NCI-H345 treated with DMSO at 0.1 percent for 48 hours (cell line): ENCODE measurements at regions not wholly inside any gene's neighbourhood (a gene's known extent, or its start where the extent isn't known, plus 50 kb on each side); places are given as distances from the start of the nearest gene placed in this dataset.
"Not testable (repeated sequence)": the region's sequence is repeated elsewhere in the genome, so short reads cannot be mapped to it uniquely, and the experiment has no call there.

Source experiments
- DNase-seq: peaks from one replicate; lab custom pipeline; 2025; ENCODE audit not compliant: unreplicated experiment; lab: John Stamatoyannopoulos, UW

- DNase-seq, result no peak
Measured at GRCh38 chr1:98294127-98294526, 367.4 kb upstream of the SNX7 start.

GRCh38 chr1:98292994-98293393 lies 368.5 kb upstream of the SNX7 start:
- DNase-seq, result no peak

DNA sequence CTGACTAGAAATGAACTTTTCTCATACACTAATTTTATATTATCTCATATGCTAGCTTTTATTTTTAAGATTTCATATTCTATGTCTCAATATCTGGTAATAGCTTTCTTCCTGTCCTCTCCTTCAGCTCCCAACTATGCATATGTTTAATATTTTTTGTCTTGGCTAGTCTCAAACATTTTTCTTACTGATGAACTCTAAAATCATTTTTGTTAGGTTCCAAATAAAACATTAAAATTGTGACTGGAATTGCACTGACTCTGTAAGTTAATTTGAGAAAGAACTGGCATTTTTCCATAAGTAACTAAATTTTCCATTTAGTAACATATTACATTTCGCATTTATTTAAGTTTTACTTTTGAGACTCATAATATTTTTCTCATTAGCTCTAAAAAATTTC lies 368.5 kb upstream of the DPYD start:
- DNase-seq, result no peak

DNA sequence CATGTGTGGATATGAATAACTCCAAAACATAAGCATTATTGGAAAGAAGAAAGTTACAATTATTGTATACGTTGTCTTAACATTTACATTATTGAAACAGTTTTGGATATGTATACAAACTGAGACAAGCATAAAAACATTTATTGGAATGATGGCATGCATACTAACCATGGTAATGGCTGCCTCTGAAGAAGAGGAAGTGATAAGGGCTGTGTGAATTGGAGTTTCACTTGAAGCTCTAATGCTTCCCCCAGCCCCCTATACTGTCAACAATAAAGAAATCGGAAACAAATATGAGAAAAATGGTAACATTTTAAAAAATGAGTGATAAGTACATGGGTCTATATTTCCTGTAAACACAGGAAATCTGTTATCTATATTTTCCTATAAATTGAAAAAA lies 367.7 kb upstream of the DPYD start:
- no peak for DNase-seq

DNA sequence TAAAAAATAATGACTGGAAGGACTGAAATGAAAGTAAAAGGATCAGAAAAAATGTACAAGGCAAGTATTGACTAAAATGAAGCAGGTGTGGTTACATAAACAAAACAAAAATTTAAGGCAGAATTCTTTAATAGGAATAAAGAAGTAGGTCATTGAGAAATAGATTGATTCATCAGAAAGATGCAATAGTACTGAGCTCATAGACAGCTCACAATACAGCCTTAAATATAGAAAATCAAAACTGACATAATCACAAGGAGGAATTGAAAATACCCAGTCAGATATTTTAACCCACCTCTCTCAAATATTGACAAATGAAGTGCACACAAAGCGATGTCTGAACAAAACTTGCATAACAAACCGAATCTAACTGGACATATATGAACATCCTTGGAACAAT lies 366.8 kb upstream of the DPYD start:
- no peak for DNase-seq

DNA sequence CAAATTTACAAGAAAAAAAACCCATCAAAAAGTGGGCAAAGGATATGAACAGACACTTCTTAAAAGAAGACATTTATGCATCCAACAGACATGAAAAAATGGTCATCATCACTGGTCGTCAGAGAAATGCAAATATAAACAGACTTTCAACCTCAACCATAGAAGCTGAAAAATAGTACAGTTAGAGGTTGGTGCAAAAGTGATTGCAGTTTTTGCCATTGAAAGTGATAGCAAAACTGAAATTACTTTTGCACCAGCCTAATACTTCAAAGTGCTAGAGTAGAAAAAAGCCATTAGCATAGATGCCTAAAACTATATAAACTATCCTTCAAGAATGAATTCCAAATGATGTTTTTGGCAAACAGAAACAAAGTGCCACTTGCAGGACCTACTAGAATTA lies 365.8 kb upstream of the DPYD start:
- DNase-seq, result no peak

GRCh38 chr1:98285286-98285685 lies 364.5 kb upstream of the DPYD start:
- DNase-seq, result not testable (repeated sequence)

GRCh38 chr1:98280049-98280448 lies 359.2 kb upstream of the DPYD start:
- DNase-seq, result no peak

DNA sequence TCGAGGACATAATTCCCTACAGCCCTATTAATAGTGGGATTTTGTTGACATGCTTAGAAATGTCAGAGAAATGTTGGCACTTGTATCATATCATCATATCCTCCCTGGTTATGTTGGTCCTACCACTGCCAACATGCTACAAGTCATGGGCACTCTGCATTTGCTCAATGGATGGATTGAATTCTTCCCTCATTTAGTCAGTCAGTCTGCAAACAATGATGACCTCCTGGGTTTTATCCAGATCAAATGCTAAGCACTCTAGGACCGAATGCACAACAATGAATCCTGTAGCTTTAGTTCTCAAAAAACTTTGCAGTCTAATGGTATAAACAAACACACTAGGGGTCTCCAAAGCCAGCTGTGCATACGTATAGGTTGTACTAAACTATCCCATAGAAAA lies 357.2 kb upstream of the DPYD start:
- no peak for DNase-seq

DNA sequence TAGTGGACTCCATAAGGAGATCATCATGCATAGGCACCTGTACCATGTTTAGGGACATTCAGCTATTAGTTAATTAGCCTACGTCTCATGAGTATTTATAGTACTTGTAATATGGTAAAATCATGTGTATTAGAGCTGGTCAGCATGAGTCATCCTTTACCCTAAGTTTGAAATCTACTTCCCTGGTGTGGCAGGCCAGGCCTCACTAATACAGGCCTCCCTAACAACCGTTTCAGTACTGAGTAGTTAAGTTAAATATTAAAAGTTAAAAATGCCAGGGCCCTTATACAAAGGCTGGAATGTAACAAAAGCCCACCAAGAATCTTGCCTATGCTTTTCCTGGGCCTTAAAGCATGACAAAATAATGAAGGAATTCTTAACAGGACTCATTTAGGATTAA lies 356.3 kb upstream of the DPYD start:
- no peak for DNase-seq

DNA sequence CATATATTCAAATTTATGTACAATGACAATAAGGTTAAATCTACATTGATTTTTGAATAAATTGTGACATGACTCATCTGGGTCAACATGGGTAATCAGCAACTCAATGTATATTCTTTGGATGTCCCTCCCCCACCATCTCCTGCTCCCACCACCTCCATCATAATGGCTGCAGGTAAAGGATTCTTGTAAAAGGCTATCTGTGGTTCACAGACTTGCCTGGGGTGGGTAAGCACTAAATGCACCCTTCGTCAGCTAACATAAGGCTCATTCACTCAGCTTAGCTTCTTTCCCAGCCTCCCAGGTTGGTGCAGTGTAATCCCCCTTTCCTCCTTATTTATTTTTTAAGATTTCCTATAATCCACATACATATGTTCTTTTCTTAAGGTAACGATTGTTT lies 355.7 kb upstream of the DPYD start:
- no peak for DNase-seq

DNA sequence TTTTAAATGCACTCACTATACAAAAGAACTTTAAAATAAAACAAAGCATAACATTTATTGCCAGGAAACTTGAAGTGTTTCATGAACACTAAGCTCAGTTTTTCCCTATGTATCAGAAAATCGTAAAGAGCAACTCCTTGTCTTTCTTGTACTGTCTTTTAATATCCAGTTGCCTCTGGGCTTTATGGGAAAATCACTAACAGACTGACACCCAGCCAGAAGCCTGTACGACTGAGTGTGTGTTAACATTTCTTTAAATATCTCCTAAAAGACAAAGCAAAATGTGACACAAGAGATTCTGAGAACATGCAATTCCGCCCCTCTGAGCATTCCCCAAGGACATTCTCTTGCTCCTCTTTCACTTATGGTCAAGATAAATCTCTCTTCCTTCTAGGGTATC lies 347.5 kb upstream of the DPYD start:
- no peak for DNase-seq

DNA sequence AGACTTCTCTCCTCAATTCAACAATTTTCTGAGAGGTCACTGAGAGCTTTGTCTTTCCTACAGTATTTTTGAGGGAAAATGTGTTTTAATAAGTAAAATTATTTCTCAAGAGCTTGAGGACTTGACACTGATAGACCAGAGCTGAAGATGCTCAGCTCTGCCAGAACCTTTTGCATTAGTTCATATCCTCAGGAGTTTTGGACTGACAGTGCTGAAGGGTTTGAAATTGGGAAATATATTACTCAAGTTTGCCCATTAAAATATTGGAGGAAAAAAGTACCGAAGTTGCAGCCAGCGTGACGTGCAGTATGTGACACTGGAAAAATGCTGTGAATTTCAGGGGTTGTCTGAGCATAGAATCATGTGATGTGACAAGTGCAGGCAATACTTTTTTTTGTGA lies 346.6 kb upstream of the DPYD start:
- DNase-seq, result no peak

GRCh38 chr1:98264727-98265126 lies 343.9 kb upstream of the DPYD start:
- DNase-seq, result peak; percentile 9

GRCh38 chr1:98260839-98261238 lies 340.0 kb upstream of the DPYD start:
- DNase-seq, result no peak

DNA sequence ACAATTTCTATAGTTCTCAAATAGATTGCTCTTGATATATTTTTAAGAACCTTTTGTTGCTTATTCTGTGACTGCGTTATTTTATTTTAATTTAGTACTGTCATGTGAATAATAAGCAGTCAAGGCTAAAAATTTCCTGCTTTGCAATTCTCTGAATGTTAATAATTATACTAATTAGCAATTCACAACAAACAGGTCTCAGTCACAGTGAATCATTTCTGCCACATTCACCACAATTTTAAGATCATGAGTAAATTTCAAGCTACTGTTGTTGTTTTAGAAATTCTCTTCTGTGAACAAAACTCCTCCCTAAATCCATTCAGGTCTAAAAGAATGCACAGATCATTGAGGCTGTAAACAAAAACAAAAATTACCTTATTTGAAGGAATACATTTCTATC lies 339.6 kb upstream of the DPYD start:
- DNase-seq, result no peak

DNA sequence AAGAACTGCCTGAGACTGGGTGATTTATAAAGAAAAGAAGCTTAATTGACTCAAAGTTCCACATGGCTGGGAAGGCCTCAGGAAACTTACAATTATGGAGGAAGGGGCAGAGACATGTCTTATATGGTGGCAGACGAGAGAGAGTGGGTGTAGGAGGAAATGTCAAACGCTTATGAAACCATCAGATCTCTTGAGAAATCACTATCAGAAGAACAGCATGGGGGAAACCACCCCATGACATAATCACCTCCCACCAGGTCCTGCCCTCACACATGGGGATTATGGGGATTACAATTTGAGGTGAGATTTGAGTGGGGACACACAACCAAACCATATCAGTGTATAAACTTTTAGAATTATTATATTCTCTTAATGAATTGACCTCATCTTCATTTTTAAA lies 335.9 kb upstream of the DPYD start:
- DNase-seq, result no peak

DNA sequence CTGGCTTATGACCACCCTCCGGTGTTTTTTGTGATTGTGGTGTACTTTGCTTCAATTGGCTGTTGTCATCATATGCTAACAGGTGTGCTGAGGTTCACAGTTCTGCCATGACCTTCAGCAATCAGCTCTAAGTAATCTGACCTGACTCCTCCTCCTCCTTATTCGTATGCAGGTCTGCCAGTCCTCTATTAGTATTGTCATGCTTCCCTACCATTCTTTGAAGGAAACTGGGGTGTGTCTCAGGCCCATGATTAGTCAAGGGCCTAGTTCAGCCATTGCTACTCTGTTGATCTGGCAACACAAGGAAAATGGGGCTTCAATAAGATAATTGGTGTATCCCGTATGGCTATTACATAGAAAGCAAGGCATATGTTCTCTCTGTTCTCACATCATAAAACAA lies 332.3 kb upstream of the DPYD start:
- DNase-seq, result no peak

DNA sequence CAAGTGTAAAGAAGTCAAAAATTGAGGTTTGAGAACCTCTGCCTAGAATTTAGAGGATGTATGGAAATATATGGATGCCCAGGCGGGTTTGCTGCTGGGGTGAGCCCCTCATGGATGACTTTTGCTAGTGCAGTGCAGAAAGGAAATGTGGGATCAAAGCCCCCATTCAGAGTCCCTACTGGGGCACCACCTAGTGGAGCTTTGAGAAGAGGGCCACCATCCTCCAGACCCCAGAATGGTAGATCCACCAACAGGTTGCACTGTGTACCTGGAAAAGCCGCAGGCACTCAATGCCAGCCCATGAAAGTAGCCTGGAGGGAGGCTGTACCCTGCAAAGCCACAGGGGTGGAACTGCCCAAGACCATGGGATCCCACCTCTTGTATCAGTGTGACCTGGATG lies 330.7 kb upstream of the DPYD start:
- no peak for DNase-seq

DNA sequence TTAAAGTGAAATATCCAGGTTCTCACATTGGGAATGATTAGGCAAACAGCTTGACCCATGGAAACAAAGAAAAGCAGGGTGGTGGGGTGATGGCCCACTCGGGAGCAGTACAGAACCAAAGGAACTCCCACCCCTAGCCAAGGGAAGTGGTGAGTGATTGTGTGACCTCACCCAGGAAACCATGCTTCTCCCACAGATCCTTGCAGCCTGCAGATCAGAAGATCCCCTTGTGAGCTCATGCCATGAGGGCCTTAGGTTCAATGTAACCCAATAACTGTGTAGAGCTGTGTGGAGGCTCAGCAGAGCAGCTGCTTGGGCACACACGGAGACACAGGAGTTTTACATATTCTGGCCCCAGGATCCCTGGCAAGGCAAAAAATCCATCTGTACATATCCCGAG lies 311.8 kb upstream of the DPYD start:
- no peak for DNase-seq

GRCh38 chr1:98222706-98223105 lies 301.9 kb upstream of the DPYD start:
- DNase-seq, result no peak

GRCh38 chr1:98221923-98222322 lies 301.1 kb upstream of the DPYD start:
- no peak for DNase-seq

DNA sequence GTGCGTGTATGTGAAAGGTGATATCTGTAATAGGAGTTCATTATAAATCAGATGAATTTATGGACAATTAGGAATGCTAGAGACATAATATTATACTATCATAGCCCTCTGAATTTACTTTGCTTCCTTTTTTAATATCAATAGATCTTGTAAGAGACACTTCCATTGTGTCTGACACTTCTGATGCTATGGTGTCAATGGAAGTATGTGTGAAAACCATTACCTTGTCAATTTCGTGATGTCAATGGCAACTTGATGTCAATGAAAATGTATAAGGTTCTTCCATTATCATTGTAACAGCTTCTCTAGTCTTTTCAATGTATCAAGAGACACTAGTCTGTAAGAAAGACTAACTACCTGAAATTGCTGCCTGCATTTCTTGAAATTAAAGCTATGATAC lies 296.8 kb upstream of the DPYD start:
- no peak for DNase-seq

- no peak for DNase-seq
Measured at GRCh38 chr1:98216304-98216703, 295.5 kb upstream of the DPYD start.
